ENCODE measurements at regions not wholly inside any gene's neighbourhood (a gene's known extent, or its start where the extent isn't known, plus 50 kb on each side); places are given as distances from the start of the nearest gene placed in this dataset.

DNA sequence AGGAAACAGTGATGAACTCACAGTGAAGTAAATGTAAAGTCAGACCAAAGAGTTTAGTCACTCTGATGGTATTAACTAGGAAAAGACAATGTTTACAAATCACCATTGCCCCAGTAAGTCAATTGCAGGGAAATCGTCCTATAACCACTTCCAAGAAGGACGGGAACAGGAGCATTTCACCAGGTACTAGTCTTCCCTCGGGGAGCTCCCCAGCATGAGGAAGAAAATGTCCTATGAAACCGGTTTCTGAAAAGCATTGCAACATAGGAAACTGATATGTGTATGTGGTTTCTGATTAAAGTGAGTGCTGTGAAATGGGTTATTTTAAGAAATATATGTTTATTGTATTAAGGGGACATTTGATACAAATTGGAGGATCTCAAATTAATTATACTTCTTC lies 626.7 kb upstream of the ADAMTS16 start:
- in situ Hi-C loops (cut with HindIII; ENCODE audit: low sequenced_read_pairs), result no loop called here
- TF ChIP-seq CTCF (IDR thresholded peaks at IDR 0.05; ENCODE audit: low read depth, low read length), result no peak
- no peak for DNase-seq (ENCODE audit: low read depth, low spot score)
- H3K4me3 ChIP-seq (ENCODE audit: low read depth, low read length), result no peak overlapping the region

DNA sequence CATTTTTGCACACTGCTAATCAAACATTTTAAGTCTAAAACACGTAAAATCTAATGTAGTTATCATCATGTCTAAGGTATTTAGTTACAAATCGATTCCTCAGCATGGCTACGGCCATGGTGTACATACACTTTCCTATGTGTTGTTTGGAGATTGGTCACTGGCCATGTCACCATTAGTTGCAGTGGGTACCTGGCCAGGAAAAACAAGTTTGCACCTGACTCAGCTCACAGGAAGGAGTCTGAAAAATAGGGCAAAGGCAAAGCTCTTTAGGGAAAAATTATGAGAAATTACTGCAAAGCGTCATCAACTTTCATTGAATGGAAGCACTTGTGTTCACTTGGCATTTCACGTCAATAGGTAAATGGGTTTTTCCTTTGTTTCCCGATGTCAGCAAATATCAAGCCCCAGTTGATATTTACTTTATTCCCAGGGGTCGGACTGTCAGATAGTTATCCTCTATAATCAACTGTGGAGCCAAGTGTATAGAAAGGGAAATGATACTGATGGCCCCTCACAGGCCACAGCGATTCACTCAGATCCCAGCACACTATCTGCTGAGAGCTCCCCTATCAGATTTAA lies 626.0 kb upstream of the ADAMTS16 start:
- in situ Hi-C loops (cut with HindIII; ENCODE audit: low sequenced_read_pairs), result no loop called here
- H3K4me3 ChIP-seq (ENCODE audit: low read depth, low read length), result no peak overlapping the region
- TF ChIP-seq CTCF (IDR thresholded peaks at IDR 0.05; ENCODE audit: low read depth, low read length), result no peak

DNA sequence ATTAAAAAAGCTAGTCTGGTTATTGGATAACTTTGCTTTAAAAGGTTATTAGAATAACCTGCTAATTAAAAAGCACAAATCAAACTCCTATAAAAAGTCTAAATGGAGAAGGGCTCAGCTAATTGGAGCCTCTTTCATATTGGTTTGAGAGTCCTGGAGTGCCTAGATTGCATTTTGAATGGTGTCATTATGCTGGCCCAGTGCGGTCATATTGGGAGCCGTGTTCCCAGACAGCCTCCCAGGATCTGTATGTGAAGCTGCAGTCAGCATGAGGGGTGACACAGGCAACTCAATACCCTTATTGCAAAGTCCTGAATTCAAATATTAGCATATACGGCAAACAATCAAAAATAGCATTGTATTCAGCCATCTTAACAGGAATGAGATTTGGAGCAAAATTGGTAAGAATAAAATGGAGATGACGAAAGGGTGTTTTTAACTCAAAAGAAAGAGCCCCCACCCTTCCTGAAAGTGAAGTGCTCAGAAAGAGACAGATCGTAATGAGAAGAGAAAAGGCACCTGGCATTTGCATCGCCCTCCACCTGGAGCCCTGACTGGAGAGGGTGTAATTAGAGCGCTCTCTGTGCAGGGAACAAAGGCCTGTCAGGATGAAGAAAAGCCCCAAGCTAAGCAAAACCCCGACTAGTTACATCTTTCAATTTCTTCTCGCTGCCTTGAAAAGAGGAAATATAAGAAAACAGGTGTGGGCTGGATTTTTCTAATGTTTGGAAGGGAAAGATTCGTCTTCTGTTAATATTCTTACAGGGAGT lies 621.0 kb upstream of the ADAMTS16 start:
- no peak for TF ChIP-seq CTCF (IDR thresholded peaks at IDR 0.05; ENCODE audit: low read depth, low read length)
- DNase-seq (ENCODE audit: low read depth, low spot score), result no peak
- in situ Hi-C loops (cut with HindIII; ENCODE audit: low sequenced_read_pairs), result no loop called here
- no peak overlapping the region for H3K4me3 ChIP-seq (ENCODE audit: low read depth, low read length)

More for the DNA sequence above, 626.0 kb upstream of the ADAMTS16 start:
- no peak for DNase-seq (ENCODE audit: low read depth, low spot score)

- no peak for TF ChIP-seq CTCF (IDR thresholded peaks at IDR 0.05; ENCODE audit: low read depth, low read length)
- in situ Hi-C loops (cut with HindIII; ENCODE audit: low sequenced_read_pairs), result no loop called here
- H3K4me3 ChIP-seq (ENCODE audit: low read depth, low read length), result no peak overlapping the region
- DNase-seq (ENCODE audit: low read depth, low spot score), result no peak
Observed at GRCh38 chr5:4520559-4520958, 619.6 kb upstream of the ADAMTS16 start.

GRCh38 chr5:4523038-4523437 lies 617.1 kb upstream of the ADAMTS16 start:
- in situ Hi-C loops (cut with HindIII; ENCODE audit: low sequenced_read_pairs), result no loop called here
- DNase-seq (ENCODE audit: low read depth, low spot score), result no peak
- TF ChIP-seq CTCF (IDR thresholded peaks at IDR 0.05; ENCODE audit: low read depth, low read length), result no peak
- H3K4me3 ChIP-seq (ENCODE audit: low read depth, low read length), result no peak overlapping the region

DNA sequence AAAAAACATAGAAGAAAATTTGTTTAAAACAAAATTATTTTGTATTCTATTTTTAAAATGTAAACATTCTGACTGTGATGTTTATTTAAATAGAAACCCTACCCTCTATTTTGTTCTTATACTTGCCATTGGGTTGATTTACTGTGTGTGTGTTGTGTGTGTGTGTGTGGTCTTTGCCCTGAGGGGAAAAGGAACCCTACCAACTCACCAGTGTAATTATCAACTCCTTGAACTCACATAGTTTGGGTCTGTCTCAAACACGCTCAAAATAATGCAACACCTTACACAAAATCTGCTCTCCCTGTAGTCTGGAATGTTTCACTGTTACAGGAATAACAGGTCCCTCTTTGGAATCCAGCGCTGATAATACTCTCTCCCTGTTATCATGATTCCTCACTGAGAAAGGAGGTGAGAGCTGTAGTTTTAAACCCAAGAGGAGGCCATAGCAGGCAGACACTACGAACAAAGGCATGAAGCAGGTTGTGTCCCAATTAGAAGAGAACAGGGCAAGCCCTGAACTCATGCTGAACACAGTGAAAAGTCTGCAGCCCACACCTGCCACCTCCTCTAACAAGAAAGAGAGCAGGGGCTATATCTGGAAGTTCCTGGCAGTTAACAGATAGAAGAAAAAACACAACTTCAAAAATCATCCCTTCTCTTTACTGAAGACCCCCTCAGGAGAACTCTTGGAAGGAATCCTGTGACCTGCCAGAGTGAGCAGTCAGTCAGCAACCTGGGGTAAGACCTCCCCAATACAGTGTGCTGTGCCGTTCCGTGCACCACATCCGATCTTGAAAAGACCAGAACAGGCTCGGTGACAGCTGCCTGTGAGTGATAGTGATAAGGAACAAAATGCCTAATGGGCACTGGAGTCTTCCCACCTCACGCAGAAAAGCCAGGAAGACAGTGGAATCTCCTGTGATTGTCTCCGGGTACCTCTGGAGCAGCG lies 608.1 kb upstream of the ADAMTS16 start:
- no peak overlapping the region for H3K4me3 ChIP-seq (ENCODE audit: low read depth, low read length)
- in situ Hi-C loops (cut with HindIII; ENCODE audit: low sequenced_read_pairs), result no loop called here
- TF ChIP-seq CTCF (IDR thresholded peaks at IDR 0.05; ENCODE audit: low read depth, low read length), result no peak
- DNase-seq (ENCODE audit: low read depth, low spot score), result no peak

All from astrocyte of the spinal cord (primary cell).